ENCODE measurements at regions not wholly inside any gene's neighbourhood (a gene's known extent, or its start where the extent isn't known, plus 50 kb on each side); places are given as distances from the start of the nearest gene placed in this dataset.

GRCh38 chrX:87901060-87901459, 383.5 kb downstream of the KLHL4 start:
- H3K4me1 ChIP-seq, result no peaks in the 10 kb centered on the region
- DNase-seq, result no peak
- H3K27me3 ChIP-seq (replicated peaks in 1 of 7), result no peaks in the 10 kb centered on the region
- H3K27ac ChIP-seq, result no peak overlapping the region
- WGBS, 5 donors, result 37 to 71% (median 54%) methylated on average over 3 of the region's 3 CpGs
- H3K36me3 ChIP-seq, result no peaks in the 10 kb centered on the region
- intact Hi-C loops (cut with DNase I; ENCODE audit: low total_unique reads), result no loop called here
- H3K9me3 ChIP-seq, result no peaks in the 10 kb centered on the region
- H3K4me3 ChIP-seq, result peak overlapping the region in 1 of 8 donors; percentile 54
- TF ChIP-seq, protein P1, sequence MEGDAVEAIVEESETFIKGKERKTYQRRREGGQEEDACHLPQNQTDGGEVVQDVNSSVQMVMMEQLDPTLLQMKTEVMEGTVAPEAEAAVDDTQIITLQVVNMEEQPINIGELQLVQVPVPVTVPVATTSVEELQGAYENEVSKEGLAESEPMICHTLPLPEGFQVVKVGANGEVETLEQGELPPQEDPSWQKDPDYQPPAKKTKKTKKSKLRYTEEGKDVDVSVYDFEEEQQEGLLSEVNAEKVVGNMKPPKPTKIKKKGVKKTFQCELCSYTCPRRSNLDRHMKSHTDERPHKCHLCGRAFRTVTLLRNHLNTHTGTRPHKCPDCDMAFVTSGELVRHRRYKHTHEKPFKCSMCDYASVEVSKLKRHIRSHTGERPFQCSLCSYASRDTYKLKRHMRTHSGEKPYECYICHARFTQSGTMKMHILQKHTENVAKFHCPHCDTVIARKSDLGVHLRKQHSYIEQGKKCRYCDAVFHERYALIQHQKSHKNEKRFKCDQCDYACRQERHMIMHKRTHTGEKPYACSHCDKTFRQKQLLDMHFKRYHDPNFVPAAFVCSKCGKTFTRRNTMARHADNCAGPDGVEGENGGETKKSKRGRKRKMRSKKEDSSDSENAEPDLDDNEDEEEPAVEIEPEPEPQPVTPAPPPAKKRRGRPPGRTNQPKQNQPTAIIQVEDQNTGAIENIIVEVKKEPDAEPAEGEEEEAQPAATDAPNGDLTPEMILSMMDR (IDR thresholded peaks at IDR 0.05 in 8 of 11, conservative IDR thresholded peaks at IDR 0.05 in 3 of 11), result no peak

DNA sequence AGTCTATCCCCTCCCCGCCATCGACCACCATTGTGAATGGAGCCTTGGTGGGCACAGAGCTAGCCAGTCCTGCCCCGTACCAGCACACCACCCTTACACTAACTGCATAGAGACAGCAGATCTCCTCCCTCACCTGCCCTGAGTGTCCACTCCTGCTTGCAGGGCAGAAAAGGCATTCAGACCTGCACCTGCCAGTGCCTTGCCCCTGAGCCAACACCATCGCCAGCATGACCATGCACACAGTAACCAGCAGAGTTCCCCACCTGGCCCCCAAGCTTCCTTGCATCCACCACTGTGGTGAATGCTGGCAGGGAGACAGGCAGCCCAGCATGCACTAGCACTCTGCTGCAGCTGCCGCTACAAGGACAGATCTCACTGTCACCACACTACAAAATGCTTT, 397.1 kb downstream of the KLHL4 start:
- Histone ChIP-seq H3K4me1 (no peaks in the 10 kb centered on the region), H3K4me3 (no peak overlapping the region), H3K27me3 (replicated peaks in 1 of 7) (peaks cover 0 to under 1% (median 0%) of the 10 kb centered on the region in 7 donors), H3K9me3 (peaks cover 0 to 4% (median 0%) of the 10 kb centered on the region in 8 donors), H3K27ac (no peak overlapping the region), H3K36me3 (no peaks in the 10 kb centered on the region)
- WGBS, 5 donors, result 72 to 86% (median 80%) methylated on average over 5 of the region's 5 CpGs; no CpG with 5 or more reads in 1 of the 5 donors
- DNase-seq, result no peak
- intact Hi-C loops (cut with DNase I; ENCODE audit: low total_unique reads), result no loop called here
- TF ChIP-seq POLR2AphosphoS5 (IDR thresholded peaks at IDR 0.05) (no peak), POLR2A (IDR thresholded peaks at IDR 0.05) (no peak)
- TF ChIP-seq, protein P1 (IDR thresholded peaks at IDR 0.05 in 8 of 11, conservative IDR thresholded peaks at IDR 0.05 in 3 of 11), result no peak

GRCh38 chrX:87924619-87925018, 407.0 kb downstream of the KLHL4 start:
- H3K36me3 ChIP-seq, result no peaks in the 10 kb centered on the region
- WGBS, 5 donors, result 63 to 79% (median 73%) methylated on average over 3 of the region's 3 CpGs
- H3K27me3 ChIP-seq (replicated peaks in 1 of 7), result no peaks in the 10 kb centered on the region
- intact Hi-C loops (cut with DNase I; ENCODE audit: low total_unique reads), result no loop called here
- H3K4me3 ChIP-seq, result no peak overlapping the region
- H3K4me1 ChIP-seq, result no peaks in the 10 kb centered on the region
- peaks cover 0 to 6% (median 0%) of the 10 kb centered on the region in 8 donors for H3K9me3 ChIP-seq
- DNase-seq, result no peak
- no peak overlapping the region for H3K27ac ChIP-seq
- TF ChIP-seq, protein P1 (IDR thresholded peaks at IDR 0.05 in 8 of 11, conservative IDR thresholded peaks at IDR 0.05 in 3 of 11), result no peak
- TF ChIP-seq POLR2AphosphoS5 (IDR thresholded peaks at IDR 0.05), result no peak
- no peak for TF ChIP-seq POLR2A (IDR thresholded peaks at IDR 0.05)

- no peak overlapping the region for H3K4me3 ChIP-seq
- no peak overlapping the region for H3K27ac ChIP-seq
- intact Hi-C loops (cut with DNase I; ENCODE audit: low total_unique reads), result no loop called here
- 43 to 62% (median 53%) methylated on average over 7 of the region's 7 CpGs for WGBS, 5 donors
- no peaks in the 10 kb centered on the region for H3K27me3 ChIP-seq (replicated peaks in 1 of 7)
- H3K36me3 ChIP-seq, result no peaks in the 10 kb centered on the region
- no peaks in the 10 kb centered on the region for H3K4me1 ChIP-seq
- DNase-seq, result no peak
- TF ChIP-seq, protein P1 (IDR thresholded peaks at IDR 0.05 in 8 of 11, conservative IDR thresholded peaks at IDR 0.05 in 3 of 11), result no peak
- TF ChIP-seq POLR2AphosphoS5 (IDR thresholded peaks at IDR 0.05) (no peak), POLR2A (IDR thresholded peaks at IDR 0.05) (no peak)
- H3K9me3 ChIP-seq, result peaks cover 0 to 5% (median 0%) of the 10 kb centered on the region in 8 donors
These were observed 424.2 kb downstream of the KLHL4 start for GRCh38 chrX:87941841-87942240.
